Panc1 (cell line): ENCODE measurements at regions not wholly inside any gene's neighbourhood (a gene's known extent, or its start where the extent isn't known, plus 50 kb on each side); places are given as distances from the start of the nearest gene placed in this dataset.

Source experiments
- ATAC-seq: fragments of 200-7000 bp; cut with Tn5 transposase; 2 replicates; pipeline ENCODE4 v1.9.1; 2020; ENCODE audit warnings: mild to moderate bottlenecking, moderate library complexity
- BruUV-seq: library from RNA; stranded (reverse); fragments of 400-500 nt; replicated peaks from 2 replicates; lab custom pipeline; 2021; lab: Mats Ljungman, UMichigan
- CTCF ChIA-PET: fragments of 300-600 bp; sonication (Branson Sonifier 250); formaldehyde crosslinking; loops from one replicate; lab custom pipeline; 2022; ENCODE audit warnings: antibody characterized with exemption; lab: Charles Lee
- POLR2A ChIA-PET: fragments of 300-600 bp; sonication (Branson Sonifier 250); formaldehyde crosslinking; loops from one replicate; lab custom pipeline; 2022; ENCODE audit warnings: antibody characterized with exemption; lab: Charles Lee
- DNase-seq: peaks from one replicate; pipeline ENCODE4 v3.0.0-alpha.2; 2010; ENCODE audit warnings: low read depth, low spot score
- H3K27ac ChIP-seq: 2 replicates; pipeline ENCODE4 v1.5.1; 2011; ENCODE audit warnings: mild to moderate bottlenecking, low read length, inconsistent platforms
- H3K27me3 ChIP-seq: fragments of 200-500 bp; sonication (Bioruptor generic); 2 replicates; pipeline ENCODE4 v1.6.0; 2014; ENCODE audit warnings: low read length, inconsistent platforms; ENCODE audit not compliant: control insufficient read depth, insufficient read depth
- H3K36me3 ChIP-seq: fragments of 200-500 bp; sonication (Bioruptor generic); 2 replicates; pipeline ENCODE4 v1.5.1; 2014; ENCODE audit warnings: inconsistent platforms, mild to moderate bottlenecking, low read length, moderate library complexity; ENCODE audit not compliant: control insufficient read depth, insufficient read depth
- H3K4me1 ChIP-seq: 2 replicates; pipeline ENCODE4 v1.5.1; 2011; ENCODE audit warnings: inconsistent platforms, mild to moderate bottlenecking, low read length, moderate library complexity; ENCODE audit not compliant: control insufficient read depth, insufficient read depth
- H3K4me3 ChIP-seq, 2 experiments: 2 replicates each; pipeline ENCODE4 v1.5.1; 2011 to 2012; ENCODE audit warnings: low read depth in 2 of 2, low read length in 2 of 2, mild to moderate bottlenecking in 2 of 2, inconsistent platforms in 1 of 2, moderate library complexity in 1 of 2
- H3K9me3 ChIP-seq: fragments of 200-500 bp; sonication (Bioruptor generic); 2 replicates; pipeline ENCODE4 v1.5.1; 2014; ENCODE audit warnings: low read depth, mild to moderate bottlenecking, inconsistent platforms, low read length, moderate library complexity; ENCODE audit not compliant: control insufficient read depth, insufficient read depth
- CTCF ChIP-seq: fragments of 450-650 bp; IDR thresholded peaks from 2 replicates; pipeline ENCODE4 v1.5.1; 2017; ENCODE audit warnings: mild to moderate bottlenecking
- POLR2AphosphoS5 ChIP-seq: IDR thresholded peaks from 2 replicates; pipeline ENCODE4 v1.6.1; 2012; ENCODE audit warnings: mild to moderate bottlenecking, low read depth, low read length, moderate library complexity
- SIN3A ChIP-seq: IDR thresholded peaks from 2 replicates; pipeline ENCODE4 v1.6.1; 2012; ENCODE audit warnings: low read depth, mild to moderate bottlenecking, low read length, moderate library complexity, borderline replicate concordance; ENCODE audit not compliant: insufficient read depth
- TCF7L2 ChIP-seq: IDR thresholded peaks from 2 replicates; pipeline ENCODE4 v1.6.1; 2011; ENCODE audit warnings: mild to moderate bottlenecking, low read depth, low read length, inconsistent platforms
- in situ Hi-C: cut with HindIII; loops from 2 replicates; pipeline ENCODE4 v1.10.0; 2016; ENCODE audit warnings: low sequenced_read_pairs, low pct_unique_long_range_greater_than_20kb
- intact Hi-C: fragments of 100-400 bp; cut with micrococcal nuclease; formaldehyde crosslinking; loops from one replicate; pipeline ENCODE4 v1.10.0; 2022; ENCODE audit not compliant: unreplicated experiment
- TF ChIP-seq, protein P1 (sequence below), 2 experiments: IDR thresholded peaks; 2 replicates each; pipeline ENCODE4 v1.6.1; 2011 to 2012; ENCODE audit warnings: low read depth in 2 of 2, control low read depth in 1 of 2, low read length in 1 of 2, mild to moderate bottlenecking in 1 of 2, moderate library complexity in 1 of 2; ENCODE audit not compliant: insufficient read depth in 1 of 2

GRCh38 chr1:62967031-62967430 lies 183.1 kb downstream of the ATG4C start:
- Histone ChIP-seq H3K27me3 (no peaks in the 10 kb centered on the region), H3K4me1 (no peaks in the 10 kb centered on the region), H3K4me3 (no peak overlapping the region), H3K9me3 (no peaks in the 10 kb centered on the region), H3K27ac (no peak overlapping the region), H3K36me3 (no peaks in the 10 kb centered on the region)
- POLR2A ChIA-PET = no interaction called here
- TF ChIP-seq TCF7L2 (no peak), CTCF (no peak), SIN3A (no peak), POLR2AphosphoS5 (no peak)
- TF ChIP-seq, protein P1, sequence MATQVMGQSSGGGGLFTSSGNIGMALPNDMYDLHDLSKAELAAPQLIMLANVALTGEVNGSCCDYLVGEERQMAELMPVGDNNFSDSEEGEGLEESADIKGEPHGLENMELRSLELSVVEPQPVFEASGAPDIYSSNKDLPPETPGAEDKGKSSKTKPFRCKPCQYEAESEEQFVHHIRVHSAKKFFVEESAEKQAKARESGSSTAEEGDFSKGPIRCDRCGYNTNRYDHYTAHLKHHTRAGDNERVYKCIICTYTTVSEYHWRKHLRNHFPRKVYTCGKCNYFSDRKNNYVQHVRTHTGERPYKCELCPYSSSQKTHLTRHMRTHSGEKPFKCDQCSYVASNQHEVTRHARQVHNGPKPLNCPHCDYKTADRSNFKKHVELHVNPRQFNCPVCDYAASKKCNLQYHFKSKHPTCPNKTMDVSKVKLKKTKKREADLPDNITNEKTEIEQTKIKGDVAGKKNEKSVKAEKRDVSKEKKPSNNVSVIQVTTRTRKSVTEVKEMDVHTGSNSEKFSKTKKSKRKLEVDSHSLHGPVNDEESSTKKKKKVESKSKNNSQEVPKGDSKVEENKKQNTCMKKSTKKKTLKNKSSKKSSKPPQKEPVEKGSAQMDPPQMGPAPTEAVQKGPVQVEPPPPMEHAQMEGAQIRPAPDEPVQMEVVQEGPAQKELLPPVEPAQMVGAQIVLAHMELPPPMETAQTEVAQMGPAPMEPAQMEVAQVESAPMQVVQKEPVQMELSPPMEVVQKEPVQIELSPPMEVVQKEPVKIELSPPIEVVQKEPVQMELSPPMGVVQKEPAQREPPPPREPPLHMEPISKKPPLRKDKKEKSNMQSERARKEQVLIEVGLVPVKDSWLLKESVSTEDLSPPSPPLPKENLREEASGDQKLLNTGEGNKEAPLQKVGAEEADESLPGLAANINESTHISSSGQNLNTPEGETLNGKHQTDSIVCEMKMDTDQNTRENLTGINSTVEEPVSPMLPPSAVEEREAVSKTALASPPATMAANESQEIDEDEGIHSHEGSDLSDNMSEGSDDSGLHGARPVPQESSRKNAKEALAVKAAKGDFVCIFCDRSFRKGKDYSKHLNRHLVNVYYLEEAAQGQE (IDR thresholded peaks at IDR 0.05; ENCODE audit: insufficient read depth in 1 of 2, low read depth in 2 of 2, low read length in 1 of 2) = no peak
- CTCF ChIA-PET = no interaction called here
- in situ Hi-C loops = no loop called here
- BruUV-seq = no TSS peak
- intact Hi-C loops = no loop called here
- DNase-seq (no peak), ATAC-seq (no peak)

GRCh38 chr1:62977366-62977765 lies 193.4 kb downstream of the ATG4C start:
- intact Hi-C loops (no loop called here), in situ Hi-C loops (no loop called here)
- no TSS peak for BruUV-seq

More at GRCh38 chr1:62977366-62977765, 193.4 kb downstream of the ATG4C start:
- TF ChIP-seq SIN3A (no peak), POLR2AphosphoS5 (no peak), CTCF (no peak), TCF7L2 (no peak)
- TF ChIP-seq, protein P1 (IDR thresholded peaks at IDR 0.05; ENCODE audit: insufficient read depth in 1 of 2, low read depth in 2 of 2, low read length in 1 of 2) = no peak
- no peaks in the 10 kb centered on the region; the same call in 1 of the 2 replicates for H3K36me3 ChIP-seq
- H3K9me3 ChIP-seq = no peaks in the 10 kb centered on the region
- no peak for DNase-seq
- H3K4me3 ChIP-seq = no peak overlapping the region
- no peaks in the 10 kb centered on the region for H3K4me1 ChIP-seq
- H3K27me3 ChIP-seq = peaks cover 19% of the 10 kb centered on the region
- POLR2A ChIA-PET = interaction anchor here (0.8 kb wide), 1 partner anchor 119 kb away, joined by 12 read pairs; no protein-coding TSS in a partner anchor
- CTCF ChIA-PET = no interaction called here
- ATAC-seq = no peak
- no peak overlapping the region for H3K27ac ChIP-seq
